GM10248 (cell line): ENCODE measurements at regions not wholly inside any gene's neighbourhood (a gene's known extent, or its start where the extent isn't known, plus 50 kb on each side); places are given as distances from the start of the nearest gene placed in this dataset.

Experiments used
- CTCF ChIA-PET: fragments of 300-600 bp; sonication (Branson Sonifier 250); formaldehyde crosslinking; extraction: SDS; loops from one replicate; lab custom pipeline; 2021; ENCODE audit warnings: antibody characterized with exemption; lab: Yijun Ruan, JAX
- POLR2A ChIA-PET: fragments of 350-650 bp; sonication (Branson Sonifier 250); formaldehyde crosslinking; extraction: SDS; loops from one replicate; lab custom pipeline; 2020; ENCODE audit warnings: antibody characterized with exemption; lab: Yijun Ruan, JAX
- DNase-seq: peaks from one replicate; pipeline ENCODE4 v3.0.0; 2012; ENCODE audit errors: extremely low spot score
- CTCF ChIP-seq: IDR thresholded peaks from 2 replicates; pipeline ENCODE4 v1.5.1; 2012; ENCODE audit warnings: mild to moderate bottlenecking, low read depth; ENCODE audit errors: extremely low read depth, missing control alignments, control extremely low read depth

- TF ChIP-seq CTCF: no peak
- no peak for DNase-seq
- ChIA-PET POLR2A (no interaction called here), CTCF (interaction anchor here (1.0 kb wide), 1 partner anchor 12 kb away, joined by 3 read pairs; no protein-coding TSS in a partner anchor)
Measured at GRCh38 chr1:79131626-79132025, 125.1 kb upstream of the ADGRL4 start.

- POLR2A ChIA-PET: no interaction called here
- CTCF ChIA-PET: no interaction called here
- DNase-seq: no peak
- no peak for TF ChIP-seq CTCF
Measured at GRCh38 chr1:79129914-79130313, 123.4 kb upstream of the ADGRL4 start.

- ChIA-PET CTCF (interaction anchor here (0.9 kb wide), 1 partner anchor 17 kb away, joined by 3 read pairs; no protein-coding TSS in a partner anchor), POLR2A (no interaction called here)
- TF ChIP-seq CTCF: no peak
- no peak for DNase-seq
Measured at GRCh38 chr1:79128722-79129121, 122.2 kb upstream of the ADGRL4 start.

- no peak for TF ChIP-seq CTCF
- DNase-seq: no peak
- POLR2A ChIA-PET: no interaction called here
- CTCF ChIA-PET: no interaction called here
Measured at GRCh38 chr1:79124756-79125155, 118.2 kb upstream of the ADGRL4 start.

GRCh38 chr1:79122521-79122920 lies 116.0 kb upstream of the ADGRL4 start:
- POLR2A ChIA-PET: no interaction called here
- DNase-seq: no peak
- CTCF ChIA-PET: interaction anchor here (1.1 to 1.7 kb wide), 2 partner anchors 11 to 19 kb away, joined by 3 read pairs; no protein-coding TSS in a partner anchor
- TF ChIP-seq CTCF: no peak

- no peak for TF ChIP-seq CTCF
- ChIA-PET CTCF (interaction anchor here (1.5 kb wide), 1 partner anchor 19 kb away, joined by 3 read pairs; no protein-coding TSS in a partner anchor), POLR2A (no interaction called here)
- DNase-seq: no peak
Measured at GRCh38 chr1:79117376-79117775, 110.8 kb upstream of the ADGRL4 start.
